C4-2B (cell line): ENCODE measurements at regions not wholly inside any gene's neighbourhood (a gene's known extent, or its start where the extent isn't known, plus 50 kb on each side); places are given as distances from the start of the nearest gene placed in this dataset.

ENCODE experiments used
- CTCF ChIP-seq: fragments of 450-650 bp; conservative IDR thresholded peaks from 2 replicates; pipeline ENCODE4 v1.5.1; 2017; ENCODE audit warnings: mild to moderate bottlenecking
- ZFX ChIP-seq: fragments of 450-650 bp; IDR thresholded peaks from 2 replicates; pipeline ENCODE4 v1.6.1; 2017

GRCh38 chr2:204203704-204204103 lies 267.1 kb downstream of the ICOS start:
- TF ChIP-seq CTCF: no peak
- no peak for TF ChIP-seq ZFX
